Common myeloid progenitor, CD34-positive (primary cell): ENCODE measurements at regions not wholly inside any gene's neighbourhood (a gene's known extent, or its start where the extent isn't known, plus 50 kb on each side); places are given as distances from the start of the nearest gene placed in this dataset.
"Not testable (repeated sequence)": the region's sequence is repeated elsewhere in the genome, so short reads cannot be mapped to it uniquely, and the experiment has no call there.

Experiments
- CTCF ChIA-PET: fragments of 350-600 bp; sonication (Branson Sonifier 250); formaldehyde crosslinking; loops from one replicate; lab custom pipeline; 2021; ENCODE audit warnings: antibody characterized with exemption; lab: Charles Lee
- POLR2A ChIA-PET: fragments of 350-600 bp; sonication (Branson Sonifier 250); formaldehyde crosslinking; loops from one replicate; lab custom pipeline; 2021; ENCODE audit warnings: antibody characterized with exemption; lab: Charles Lee
- DNase-seq, 3 donors: peaks; one replicate each; pipeline versions ENCODE4 v3.0.0 to v3.0.0-alpha.2; 2013
- H3K27ac ChIP-seq, 2 experiments: 1 replicate in 1 of 2; 2 replicates in 1 of 2; pipeline ENCODE4 v1.7.0; 2013; ENCODE audit warnings: inconsistent platforms in 2 of 2, low read length in 2 of 2, mild to moderate bottlenecking in 2 of 2, low read depth in 1 of 2, moderate library complexity in 1 of 2; ENCODE audit not compliant: severe bottlenecking in 2 of 2, insufficient read depth in 1 of 2, poor library complexity in 1 of 2
- H3K27me3 ChIP-seq, 5 experiments: replicated peaks in 2 of 5; 1 replicate in 3 of 5; 2 replicates in 2 of 5; pipeline versions ENCODE4 v1.6.1 to v1.7.0; 2013; ENCODE audit warnings: low read length in 4 of 5, mild to moderate bottlenecking in 2 of 5, moderate library complexity in 2 of 5, inconsistent platforms in 1 of 5; ENCODE audit not compliant: insufficient read depth in 5 of 5, control insufficient read depth in 4 of 5
- H3K36me3 ChIP-seq, 4 experiments: 1 replicate in 2 of 4; 2 replicates in 2 of 4; pipeline versions ENCODE4 v1.6.1 to v1.7.0; 2013; ENCODE audit warnings: low read length in 3 of 4, control low read depth in 1 of 4, mild to moderate bottlenecking in 1 of 4; ENCODE audit not compliant: control insufficient read depth in 4 of 4, insufficient read depth in 4 of 4
- H3K4me1 ChIP-seq, 4 experiments: 1 replicate in 3 of 4; 2 replicates in 1 of 4; pipeline versions ENCODE4 v1.6.1 to v1.7.1; 2013; ENCODE audit warnings: low read length in 3 of 4, mild to moderate bottlenecking in 3 of 4, control low read depth in 1 of 4, inconsistent platforms in 1 of 4, moderate library complexity in 1 of 4; ENCODE audit not compliant: control insufficient read depth in 4 of 4, insufficient read depth in 4 of 4; ENCODE audit errors: control extremely low read depth in 1 of 4
- H3K4me3 ChIP-seq, 7 experiments: 1 replicate in 4 of 7; 2 replicates in 3 of 7; pipeline versions ENCODE4 v1.5.1 to v1.7.0; 2013; ENCODE audit warnings: mild to moderate bottlenecking in 7 of 7, low read length in 6 of 7, moderate library complexity in 6 of 7, inconsistent platforms in 2 of 7, low read depth in 2 of 7, control low read depth in 1 of 7; ENCODE audit not compliant: insufficient read depth in 4 of 7, control insufficient read depth in 1 of 7; ENCODE audit errors: extremely low read depth in 1 of 7
- H3K9me3 ChIP-seq, 5 experiments: 1 replicate in 4 of 5; 2 replicates in 1 of 5; pipeline versions ENCODE4 v1.6.1 to v1.7.1; 2013; ENCODE audit warnings: low read length in 4 of 5, mild to moderate bottlenecking in 2 of 5, inconsistent platforms in 1 of 5, low read depth in 1 of 5, moderate library complexity in 1 of 5; ENCODE audit not compliant: control insufficient read depth in 4 of 5, insufficient read depth in 2 of 5; ENCODE audit errors: control extremely low read depth in 1 of 5
- WGBS: methylation state at CpG from one replicate; pipeline ENCODE4 v1.1.5; 2013; ENCODE audit not compliant: insufficient coverage; 5-methylcytosine and 5-hydroxymethylcytosine counted together

- CTCF ChIA-PET, DNase-seq: not testable (repeated sequence)
- WGBS: 100% methylated on average over 1 of the region's 2 CpGs
Observed at GRCh38 chr3:70435422-70435821, 123.0 kb upstream of the MDFIC2 start.

GRCh38 chr3:70433091-70433490 lies 120.7 kb upstream of the MDFIC2 start:
- no peaks in the 10 kb centered on the region for H3K9me3 ChIP-seq
- CTCF ChIA-PET: no interaction called here

More at GRCh38 chr3:70435422-70435821, 123.0 kb upstream of the MDFIC2 start:
- H3K9me3 ChIP-seq, H3K4me1 ChIP-seq, H3K36me3 ChIP-seq, H3K27me3 ChIP-seq, H3K27ac ChIP-seq, H3K4me3 ChIP-seq, POLR2A ChIA-PET: not testable (repeated sequence)

GRCh38 chr3:70431911-70432310 lies 119.5 kb upstream of the MDFIC2 start:
- no peak for DNase-seq
- no CpG with 5 or more reads among the region's 1 CpG for WGBS
- Histone ChIP-seq H3K27ac (no peak overlapping the region), H3K9me3 (no peaks in the 10 kb centered on the region), H3K27me3 (no peaks in the 10 kb centered on the region), H3K36me3 (no peaks in the 10 kb centered on the region), H3K4me3 (no peak overlapping the region), H3K4me1 (no peaks in the 10 kb centered on the region)
- ChIA-PET POLR2A (no interaction called here), CTCF (no interaction called here)

More at GRCh38 chr3:70433091-70433490, 120.7 kb upstream of the MDFIC2 start:
- 100% methylated on average over 1 of the region's 1 CpG for WGBS
- no peaks in the 10 kb centered on the region for H3K36me3 ChIP-seq
- POLR2A ChIA-PET: no interaction called here
- H3K27ac ChIP-seq: no peak overlapping the region
- no peak for DNase-seq
- no peak overlapping the region for H3K4me3 ChIP-seq
- H3K27me3 ChIP-seq: no peaks in the 10 kb centered on the region
- no peaks in the 10 kb centered on the region for H3K4me1 ChIP-seq

GRCh38 chr3:70426071-70426470 lies 113.6 kb upstream of the MDFIC2 start:
- H3K36me3 ChIP-seq: no peaks in the 10 kb centered on the region
- peaks cover 0 to 4% (median 0%) of the 10 kb centered on the region in 5 experiments for H3K27me3 ChIP-seq
- H3K4me1 ChIP-seq: no peaks in the 10 kb centered on the region
- DNase-seq: no peak
- H3K9me3 ChIP-seq: no peaks in the 10 kb centered on the region
- H3K27ac ChIP-seq: no peak overlapping the region
- CTCF ChIA-PET: no interaction called here
- H3K4me3 ChIP-seq: no peak overlapping the region
- POLR2A ChIA-PET: no interaction called here

- H3K9me3 ChIP-seq: no peaks in the 10 kb centered on the region
- no peaks in the 10 kb centered on the region for H3K4me1 ChIP-seq
- POLR2A ChIA-PET: no interaction called here
- H3K36me3 ChIP-seq: no peaks in the 10 kb centered on the region
- H3K27me3 ChIP-seq: peaks cover 0 to 4% (median 0%) of the 10 kb centered on the region in 5 experiments
- DNase-seq: no peak
- CTCF ChIA-PET: no interaction called here
- H3K27ac ChIP-seq: no peak overlapping the region
- WGBS: 100% methylated on average over 2 of the region's 4 CpGs
- H3K4me3 ChIP-seq: no peak overlapping the region
Observed at GRCh38 chr3:70421506-70421905, 109.1 kb upstream of the MDFIC2 start.

GRCh38 chr3:70409018-70409417 lies 96.6 kb upstream of the MDFIC2 start:
- POLR2A ChIA-PET: no interaction called here
- Histone ChIP-seq H3K9me3 (peaks cover 0 to 2% (median 0%) of the 10 kb centered on the region in 5 experiments), H3K4me1 (no peaks in the 10 kb centered on the region), H3K4me3 (no peak overlapping the region), H3K27ac (no peak overlapping the region), H3K27me3 (no peaks in the 10 kb centered on the region), H3K36me3 (no peaks in the 10 kb centered on the region)
- no peak for DNase-seq
- CTCF ChIA-PET: no interaction called here
- 100% methylated on average over 1 of the region's 2 CpGs for WGBS

GRCh38 chr3:70400194-70400593 lies 87.8 kb upstream of the MDFIC2 start:
- Histone ChIP-seq H3K4me3 (no peak overlapping the region), H3K27me3 (peaks cover 0 to 2% (median 0%) of the 10 kb centered on the region in 5 experiments), H3K27ac (no peak overlapping the region), H3K9me3 (peaks cover 0 to 1% (median 0%) of the 10 kb centered on the region in 5 experiments), H3K36me3 (no peaks in the 10 kb centered on the region), H3K4me1 (no peaks in the 10 kb centered on the region)
- ChIA-PET CTCF (no interaction called here), POLR2A (no interaction called here)
- no peak for DNase-seq
- 90% methylated on average over 2 of the region's 3 CpGs for WGBS
